Uterus (tissue), 3 donors: ENCODE measurements at regions not wholly inside any gene's neighbourhood (a gene's known extent, or its start where the extent isn't known, plus 50 kb on each side); places are given as distances from the start of the nearest gene placed in this dataset.
"Not testable (repeated sequence)": the region's sequence is repeated elsewhere in the genome, so short reads cannot be mapped to it uniquely, and the experiment has no call there.

Experiments used
- DNase-seq, 2 donors: peaks; one replicate each; pipeline ENCODE4 v3.0.0-alpha.2; 2019 to 2020
- H3K27ac ChIP-seq, 2 donors: fragments of 200-600 bp; sonication (generic); 1 replicate in 1 of 2; 2 replicates in 1 of 2; pipeline ENCODE4 v1.5.1; 2016 to 2018
- H3K27me3 ChIP-seq, 2 donors: fragments of 200-600 bp; sonication (generic); one replicate each; pipeline ENCODE4 v1.5.1; 2018 to 2019; ENCODE audit warnings: control low read depth in 1 of 2
- H3K36me3 ChIP-seq, 2 donors: fragments of 200-600 bp; sonication (generic); one replicate each; pipeline ENCODE4 v1.5.1; 2019; ENCODE audit warnings: control low read depth in 1 of 2
- H3K4me1 ChIP-seq, 2 donors: fragments of 200-600 bp; sonication (generic); one replicate each; pipeline ENCODE4 v1.5.1; 2018 to 2019; ENCODE audit warnings: control low read depth in 1 of 2
- H3K4me3 ChIP-seq, 2 donors: fragments of 200-600 bp; sonication (generic); 1 replicate in 1 of 2; 2 replicates in 1 of 2; pipeline ENCODE4 v1.5.1; 2018 to 2019; ENCODE audit warnings: mild to moderate bottlenecking in 1 of 2
- H3K9me3 ChIP-seq, 2 donors: fragments of 200-600 bp; sonication (generic); one replicate each; pipeline ENCODE4 v1.5.1; 2019; ENCODE audit warnings: control low read depth in 1 of 2
- CTCF ChIP-seq, 4 experiments: fragments of 200-600 bp in 2 of 4; fragments of 450-650 bp in 2 of 4; sonication (generic) in 2 of 4; IDR thresholded peaks; one replicate each; pipeline ENCODE4 v1.5.1; 2016 to 2019; ENCODE audit warnings: antibody characterized with exemption in 4 of 4, mild to moderate bottlenecking in 2 of 4, moderate library complexity in 1 of 4
- POLR2A ChIP-seq, 2 donors: fragments of 450-650 bp; IDR thresholded peaks; one replicate each; pipeline ENCODE4 v1.6.1; 2016; ENCODE audit warnings: antibody characterized with exemption in 2 of 2, mild to moderate bottlenecking in 1 of 2, moderate library complexity in 1 of 2
- intact Hi-C: fragments of 100-400 bp; cut with DNase I; formaldehyde crosslinking; loops from one replicate; pipeline ENCODE4 v1.15.1; 2023; ENCODE audit warnings: low total_unique reads
- donor health status: DM: yes; HTN: yes; CAD: no.

DNA sequence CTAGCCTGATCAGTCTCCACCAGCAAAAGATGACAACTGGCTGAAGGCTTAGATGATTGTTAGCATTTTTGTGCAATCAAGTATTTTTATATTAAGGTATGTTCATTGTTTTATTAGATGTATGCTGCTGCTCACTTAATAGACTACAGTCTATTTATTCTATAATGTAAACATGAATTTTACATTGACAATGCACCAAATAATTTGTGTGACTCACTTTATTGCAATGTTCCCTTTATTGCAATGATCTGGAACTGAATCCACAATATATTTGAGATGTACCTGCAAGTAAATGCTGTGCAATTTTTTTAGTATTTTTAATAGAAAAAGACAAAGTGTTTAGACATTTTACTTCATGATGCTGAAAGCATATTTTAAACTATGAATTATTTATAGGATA is 896.5 kb downstream of the AMY1C start:
- intact Hi-C loops, result no loop called here
- DNase-seq, result no peak
- H3K27ac ChIP-seq, result no peak overlapping the region
- no peak overlapping the region for H3K4me3 ChIP-seq
- H3K27me3 ChIP-seq, result no peaks in the 10 kb centered on the region
- no peaks in the 10 kb centered on the region for H3K4me1 ChIP-seq
- H3K36me3 ChIP-seq, result no peaks in the 10 kb centered on the region
- TF ChIP-seq CTCF (IDR thresholded peaks at IDR 0.05), result no peak
- no peak for TF ChIP-seq POLR2A (IDR thresholded peaks at IDR 0.05)
- H3K9me3 ChIP-seq, result no peaks in the 10 kb centered on the region

DNA sequence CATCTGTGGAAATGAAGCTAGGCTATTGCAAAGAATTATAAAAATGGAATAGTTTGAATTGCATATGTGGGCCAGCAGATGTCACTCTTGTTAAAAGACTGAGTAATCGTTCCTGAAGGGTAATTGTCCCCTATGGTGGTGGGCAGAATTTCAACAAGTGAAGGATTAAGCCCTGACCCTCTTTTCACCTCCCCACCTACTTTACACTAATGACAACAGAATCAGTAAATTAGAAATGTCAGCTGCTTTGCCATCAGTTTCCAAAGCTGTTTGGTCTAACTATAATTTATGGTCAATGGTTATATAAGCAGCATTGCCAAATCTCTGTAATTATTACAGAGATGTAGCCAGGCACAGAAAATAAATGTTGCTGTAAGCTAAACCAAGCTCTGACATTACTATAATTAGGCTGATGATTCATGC is 898.6 kb downstream of the AMY1C start:
- Histone ChIP-seq H3K36me3 (no peaks in the 10 kb centered on the region), H3K4me1 (no peaks in the 10 kb centered on the region), H3K4me3 (no peak overlapping the region), H3K27ac (no peak overlapping the region), H3K9me3 (no peaks in the 10 kb centered on the region), H3K27me3 (no peaks in the 10 kb centered on the region)
- TF ChIP-seq CTCF (IDR thresholded peaks at IDR 0.05) (no peak), POLR2A (IDR thresholded peaks at IDR 0.05) (no peak)
- intact Hi-C loops, result no loop called here
- no peak for DNase-seq

GRCh38 chr1:104664374-104664773 is 914.7 kb downstream of the AMY1C start:
- intact Hi-C loops, H3K4me3 ChIP-seq, H3K9me3 ChIP-seq: not testable (repeated sequence)

GRCh38 chr1:104665300-104665699 is 915.6 kb downstream of the AMY1C start:
- DNase-seq, result no peak

More at GRCh38 chr1:104664374-104664773, 914.7 kb downstream of the AMY1C start:
- DNase-seq, H3K27me3 ChIP-seq, H3K4me1 ChIP-seq, H3K27ac ChIP-seq, H3K36me3 ChIP-seq: not testable (repeated sequence)

GRCh38 chr1:104671684-104672353 is 922.1 kb downstream of the AMY1C start:
- TF ChIP-seq CTCF (IDR thresholded peaks at IDR 0.05) (no peak), POLR2A (IDR thresholded peaks at IDR 0.05) (no peak)
- intact Hi-C loops, result no loop called here
- no peak for DNase-seq
- no peaks in the 10 kb centered on the region for H3K36me3 ChIP-seq
- H3K4me1 ChIP-seq, result no peaks in the 10 kb centered on the region
- H3K9me3 ChIP-seq, result no peaks in the 10 kb centered on the region
- no peak overlapping the region for H3K27ac ChIP-seq
- no peaks in the 10 kb centered on the region for H3K27me3 ChIP-seq
- H3K4me3 ChIP-seq, result no peak overlapping the region

More at GRCh38 chr1:104665300-104665699, 915.6 kb downstream of the AMY1C start:
- H3K4me3 ChIP-seq, result no peak overlapping the region
- intact Hi-C loops, result no loop called here
- no peak for TF ChIP-seq CTCF (IDR thresholded peaks at IDR 0.05)
- no peak for TF ChIP-seq POLR2A (IDR thresholded peaks at IDR 0.05)
- H3K36me3 ChIP-seq, result no peaks in the 10 kb centered on the region
- H3K27me3 ChIP-seq, result no peaks in the 10 kb centered on the region
- H3K9me3 ChIP-seq, result no peaks in the 10 kb centered on the region
- no peak overlapping the region for H3K27ac ChIP-seq
- H3K4me1 ChIP-seq, result no peaks in the 10 kb centered on the region

- H3K9me3 ChIP-seq, result no peaks in the 10 kb centered on the region
- H3K36me3 ChIP-seq, result no peaks in the 10 kb centered on the region
- intact Hi-C loops, result no loop called here
- H3K4me1 ChIP-seq, result no peaks in the 10 kb centered on the region
- H3K4me3 ChIP-seq, result no peak overlapping the region
- no peak for DNase-seq
- no peaks in the 10 kb centered on the region for H3K27me3 ChIP-seq
- TF ChIP-seq POLR2A (IDR thresholded peaks at IDR 0.05), result no peak
- no peak for TF ChIP-seq CTCF (IDR thresholded peaks at IDR 0.05)
- H3K27ac ChIP-seq, result no peak overlapping the region
Observed at GRCh38 chr1:104699433-104699832, 949.7 kb downstream of the AMY1C start.
